NCI-H1048 (cell line): ENCODE measurements at regions not wholly inside any gene's neighbourhood (a gene's known extent, or its start where the extent isn't known, plus 50 kb on each side); places are given as distances from the start of the nearest gene placed in this dataset.

ENCODE experiments used
- DNase-seq: peaks from one replicate; lab custom pipeline; 2025; lab: John Stamatoyannopoulos, UW

DNA sequence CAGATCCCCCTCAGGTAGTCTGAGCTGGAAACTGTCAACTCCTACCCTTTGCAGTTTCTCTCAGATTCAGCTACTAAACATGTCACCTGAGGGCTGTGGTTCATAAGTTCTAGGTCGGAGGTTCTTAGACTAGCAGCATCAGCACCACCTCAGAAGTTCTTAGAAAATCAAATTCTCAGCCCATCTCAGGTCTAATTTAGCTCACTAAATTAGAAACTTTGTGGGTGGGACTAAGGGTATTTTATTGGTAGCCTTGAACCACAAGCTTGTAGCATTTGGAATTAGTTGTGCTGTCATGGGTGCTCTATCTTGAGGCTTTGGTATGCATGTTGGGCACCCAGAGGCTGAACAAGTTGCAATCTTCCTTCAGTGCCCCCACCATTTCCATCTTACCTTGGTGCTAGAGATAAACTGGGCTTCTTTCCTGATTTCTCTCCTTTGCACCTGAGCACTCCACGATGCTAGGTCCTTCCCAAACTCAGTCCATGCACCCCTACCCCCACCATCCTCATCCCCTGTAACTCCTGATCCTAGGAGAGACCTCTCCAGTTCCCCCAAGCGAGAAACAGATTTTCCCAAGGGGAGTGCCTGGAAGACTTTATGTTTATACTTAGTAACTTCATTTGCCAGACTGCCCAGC lies 54.2 kb downstream of the S1PR1 start:
- no peak for DNase-seq

DNA sequence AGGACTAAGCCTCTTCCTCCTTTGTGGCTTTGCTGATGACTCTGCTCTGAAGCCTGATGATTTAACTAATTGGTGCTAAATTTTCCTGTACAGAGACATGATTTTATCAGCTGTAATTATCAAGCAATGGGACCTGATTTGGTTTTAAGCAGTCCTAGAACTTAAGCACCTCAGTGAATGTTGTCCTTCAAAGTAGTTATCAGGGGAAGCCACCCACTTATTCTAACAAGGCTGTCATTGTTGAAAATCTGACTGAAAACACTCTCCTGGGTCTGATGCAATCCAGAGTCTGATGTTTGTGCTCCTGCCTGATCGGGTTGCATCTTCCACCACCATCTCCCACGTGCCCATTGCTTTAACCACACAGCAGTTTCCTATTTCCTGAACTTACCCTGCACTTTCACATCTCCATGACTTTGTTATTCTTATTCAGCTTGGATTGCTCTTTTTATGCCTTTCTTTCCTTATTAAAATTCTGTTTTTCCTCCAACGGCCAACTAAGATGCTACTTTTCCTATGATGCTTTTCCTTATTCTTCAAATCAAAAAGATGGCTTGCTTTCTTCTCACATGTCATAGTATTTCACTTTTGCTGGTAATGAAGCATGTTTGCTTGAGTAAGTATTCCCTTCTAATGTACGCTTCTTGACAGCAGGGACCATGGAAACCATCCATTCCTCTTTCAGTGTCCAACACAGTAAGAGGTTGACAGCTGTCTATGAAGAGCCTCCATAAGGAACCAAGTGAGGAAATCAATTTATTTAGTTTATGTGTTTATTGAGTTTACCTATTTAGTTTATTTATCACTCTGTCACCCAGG lies 55.0 kb downstream of the S1PR1 start:
- DNase-seq = no peak

DNA sequence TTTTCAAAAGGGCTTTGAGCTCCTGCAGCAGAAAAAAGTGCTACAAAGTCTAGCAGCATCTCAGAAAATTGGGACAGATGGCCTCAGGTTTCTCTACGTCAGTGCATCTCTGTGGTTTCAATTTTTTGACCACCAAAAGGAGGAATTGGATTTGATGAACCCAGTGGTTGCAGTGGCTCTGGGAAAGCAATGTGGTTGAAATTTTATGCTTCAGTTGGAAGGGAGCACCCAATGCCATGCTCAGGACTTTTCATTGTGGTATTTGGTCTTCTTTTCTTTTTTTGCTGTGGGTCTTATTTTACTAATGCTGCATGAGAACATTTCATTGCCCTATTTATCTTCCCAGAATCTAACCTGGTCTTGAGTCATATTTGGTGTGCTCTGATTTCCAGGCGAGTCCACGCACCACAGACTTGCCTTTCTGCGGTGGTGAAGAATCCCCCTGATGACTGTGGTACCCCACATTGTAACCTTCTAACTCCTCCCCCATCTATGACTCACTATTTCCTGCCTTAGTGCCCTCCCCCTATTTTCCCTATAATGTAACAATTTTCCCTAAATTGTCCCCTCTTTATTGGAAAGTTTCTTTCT lies 56.7 kb downstream of the S1PR1 start:
- DNase-seq = no peak

GRCh38 chr1:101295209-101295608 lies 58.4 kb downstream of the S1PR1 start:
- no peak for DNase-seq

DNA sequence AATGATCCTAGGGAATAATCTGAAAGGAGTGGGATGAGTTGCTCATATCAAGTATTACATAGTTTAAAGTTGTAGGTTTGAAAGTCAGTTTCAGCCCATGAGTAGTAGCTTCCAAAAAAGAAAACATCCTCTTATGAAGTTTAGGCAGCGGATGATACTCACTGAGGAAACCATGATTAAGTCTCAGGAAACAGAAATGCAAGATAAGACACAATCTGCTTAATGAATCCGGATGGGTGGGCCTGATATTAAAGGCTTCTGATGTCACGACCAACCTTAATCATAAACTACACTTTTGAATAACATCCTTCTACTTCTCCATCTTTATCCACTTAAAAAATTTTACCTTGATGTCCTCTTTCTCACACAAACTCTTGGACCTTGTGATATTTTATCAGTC lies 61.8 kb downstream of the S1PR1 start:
- no peak for DNase-seq

GRCh38 chr1:101299141-101299540 lies 62.3 kb downstream of the S1PR1 start:
- DNase-seq = no peak

- no peak for DNase-seq
Measured at GRCh38 chr1:101299710-101300109, 62.9 kb downstream of the S1PR1 start.

DNA sequence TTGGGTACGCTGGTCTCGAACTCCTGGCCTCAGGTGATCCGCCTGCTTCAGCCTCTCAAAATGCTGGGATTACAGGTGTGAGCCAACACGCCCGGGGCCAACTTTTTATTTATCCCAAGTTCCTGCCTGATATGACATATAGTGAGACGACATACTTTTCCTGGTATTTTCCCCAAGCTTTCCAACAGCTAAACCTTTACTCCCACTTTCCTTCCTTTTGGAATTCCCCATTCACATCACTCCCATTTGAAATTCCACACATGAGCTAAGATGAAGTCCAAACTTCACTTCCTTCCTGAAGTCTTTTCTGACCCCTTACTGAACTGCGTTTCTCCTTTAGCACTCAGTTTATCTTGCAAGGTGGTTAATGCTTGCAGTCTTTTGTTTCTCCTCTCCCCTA lies 64.1 kb downstream of the S1PR1 start:
- DNase-seq = no peak

DNA sequence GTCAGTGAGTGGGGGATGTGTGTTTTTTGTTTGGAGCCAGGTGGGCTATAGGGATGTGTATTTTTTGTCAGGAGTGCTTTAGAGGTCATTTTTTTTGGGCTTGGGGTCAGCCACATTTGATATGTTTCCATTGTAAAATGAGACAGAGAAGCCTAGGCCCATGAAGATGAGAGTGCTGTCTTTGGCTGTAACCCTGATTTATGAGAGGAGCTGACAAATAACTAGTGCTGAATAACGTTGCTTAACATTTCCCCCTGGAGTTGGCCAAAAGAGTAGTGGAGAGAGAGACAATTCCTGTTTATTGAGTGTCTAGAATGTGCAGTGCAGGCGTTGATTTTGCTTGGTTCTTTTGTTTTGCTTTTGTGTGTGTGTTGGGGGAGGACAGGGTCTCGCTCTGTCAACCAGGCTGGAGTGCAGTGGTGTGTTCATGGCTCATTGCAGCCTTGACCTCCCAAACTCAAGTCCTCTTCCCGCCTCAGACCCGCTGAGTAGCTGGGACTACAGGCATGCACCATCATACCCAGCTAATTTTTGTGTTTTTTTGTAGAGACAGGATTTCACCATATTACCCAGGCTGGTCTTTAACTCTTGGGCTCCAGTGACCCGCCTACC lies 64.7 kb downstream of the S1PR1 start:
- no peak for DNase-seq

DNA sequence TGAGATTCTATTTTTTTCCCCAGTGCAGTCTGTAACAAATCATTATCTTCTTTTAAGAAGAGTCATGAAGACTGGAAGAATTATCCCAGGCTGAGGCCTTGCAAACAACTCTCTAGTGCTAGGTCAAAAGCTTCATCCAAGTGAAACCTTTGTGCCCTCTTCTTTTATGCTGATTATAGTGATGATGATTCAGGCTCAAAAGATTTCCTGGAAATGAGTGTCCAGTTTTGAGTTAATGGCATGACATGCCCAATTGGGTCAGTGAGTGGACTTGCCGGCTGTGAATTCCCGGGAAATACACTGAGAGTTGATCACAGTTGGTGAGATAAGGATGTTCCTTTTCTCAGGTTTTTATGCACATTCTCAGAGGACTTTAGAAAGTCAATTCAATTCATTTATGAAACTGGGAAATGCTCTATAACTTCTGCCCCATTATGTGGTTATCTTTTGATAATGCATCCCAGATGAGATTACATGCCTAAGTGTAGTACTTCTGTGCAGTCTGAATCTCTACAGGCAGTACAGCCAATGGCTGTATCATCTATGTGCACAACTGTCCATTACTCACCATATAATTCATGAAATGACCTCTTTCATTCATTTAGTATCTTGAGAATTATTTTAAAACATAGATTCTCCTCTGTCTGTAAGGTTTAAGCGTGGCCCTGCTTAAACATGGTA lies 66.2 kb downstream of the S1PR1 start:
- DNase-seq = no peak

DNA sequence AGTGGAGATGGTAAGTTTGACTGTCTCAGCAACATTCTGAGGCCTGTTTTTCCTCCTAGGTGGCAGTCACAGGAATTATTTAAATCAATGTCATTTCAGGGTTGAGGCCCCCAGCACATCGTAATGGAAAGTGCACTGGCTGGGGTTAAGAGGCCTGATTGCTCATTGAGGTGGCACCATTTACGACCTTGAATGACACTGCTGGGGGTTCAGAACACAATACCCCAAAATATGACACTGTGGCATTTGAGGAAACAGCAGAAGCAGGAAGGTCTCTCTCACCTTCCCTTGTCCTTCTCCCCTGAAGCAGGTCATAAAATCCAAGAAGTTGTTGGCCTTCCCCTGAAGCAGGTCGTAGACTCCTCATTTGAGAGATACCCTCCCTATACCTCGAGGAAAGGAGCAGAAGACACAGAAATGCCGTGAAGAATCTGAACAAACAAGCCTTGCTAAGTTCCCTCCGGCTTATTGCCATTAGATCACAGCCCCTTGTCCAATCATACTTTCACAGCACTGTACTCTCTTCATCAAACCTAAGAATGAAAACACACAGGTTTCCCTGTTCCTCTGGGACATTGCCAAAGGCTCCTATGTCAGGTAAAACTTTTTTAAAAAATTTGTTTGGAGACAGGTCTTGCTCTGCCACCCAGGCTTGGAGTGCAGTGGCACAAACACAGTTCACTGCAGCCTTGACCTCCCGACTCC lies 71.3 kb downstream of the S1PR1 start:
- no peak for DNase-seq

DNA sequence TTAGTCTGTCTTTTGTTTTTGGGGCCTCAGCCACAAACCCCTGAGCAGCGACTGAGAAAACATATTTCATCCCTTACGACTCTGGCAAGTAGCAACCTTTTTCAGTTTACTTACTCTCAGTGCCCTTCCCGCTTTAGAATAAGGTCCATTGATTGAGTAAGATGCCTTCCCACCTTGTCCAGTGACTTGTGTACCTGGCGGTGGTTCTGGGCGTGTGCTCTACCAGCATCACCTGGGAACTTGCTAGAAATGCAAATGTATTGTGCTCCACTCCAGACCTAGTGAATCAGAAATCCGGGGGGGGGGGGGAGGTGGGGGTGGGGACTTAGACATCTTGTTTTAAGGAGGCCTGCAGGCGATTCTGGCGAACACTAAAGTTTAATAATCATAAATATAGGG lies 72.1 kb downstream of the S1PR1 start:
- DNase-seq = no peak

DNA sequence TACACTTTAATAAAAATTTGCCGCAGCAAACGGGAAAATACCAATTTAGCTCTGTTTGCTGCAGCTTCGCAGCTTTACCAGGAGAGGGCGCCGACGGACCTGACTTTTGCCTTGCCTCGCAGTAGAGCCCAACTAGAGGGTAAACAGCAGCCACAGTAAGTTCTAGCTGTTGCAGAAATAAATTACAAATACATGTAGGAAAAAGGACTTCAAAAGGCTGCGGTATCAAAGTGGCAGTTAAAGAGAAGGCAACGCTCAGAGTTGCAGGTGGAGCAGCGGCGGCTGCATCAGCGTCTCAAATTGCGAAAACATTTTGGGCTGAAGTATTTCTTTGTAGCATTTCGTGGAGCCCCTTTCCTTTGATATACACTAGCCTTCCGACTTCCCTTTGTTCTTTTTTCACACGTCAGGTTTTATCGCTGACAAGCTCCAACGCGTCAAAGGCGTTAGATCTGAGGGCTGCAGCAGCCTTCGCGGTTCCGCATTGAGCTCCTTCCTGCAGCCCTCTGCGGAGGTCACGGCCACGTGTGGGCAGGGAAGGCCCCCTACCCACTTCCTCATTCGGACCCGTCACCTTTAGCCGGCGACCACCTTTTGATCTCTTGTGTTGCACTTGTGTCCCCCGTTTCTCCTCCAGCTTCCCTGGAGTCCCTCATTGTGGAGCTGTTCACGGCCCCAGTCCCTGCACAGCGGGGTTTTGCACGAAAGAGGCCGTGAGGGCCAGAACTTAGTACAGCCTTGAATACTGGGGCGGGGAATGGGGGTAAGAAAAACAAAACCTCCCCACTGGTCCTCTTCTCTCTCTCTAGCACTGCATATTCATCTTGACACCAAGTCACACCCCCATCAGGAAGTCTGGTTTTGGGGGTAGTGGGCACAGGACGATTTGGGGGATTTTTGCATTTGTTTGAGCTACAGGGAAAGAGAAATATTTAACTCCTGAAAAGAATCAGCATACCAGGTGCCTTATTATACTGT lies 72.8 kb downstream of the S1PR1 start:
- no peak for DNase-seq

- DNase-seq = no peak
Measured at GRCh38 chr1:101310506-101310905, 73.7 kb downstream of the S1PR1 start.

GRCh38 chr1:101311146-101311920 lies 74.5 kb downstream of the S1PR1 start:
- DNase-seq = no peak

DNA sequence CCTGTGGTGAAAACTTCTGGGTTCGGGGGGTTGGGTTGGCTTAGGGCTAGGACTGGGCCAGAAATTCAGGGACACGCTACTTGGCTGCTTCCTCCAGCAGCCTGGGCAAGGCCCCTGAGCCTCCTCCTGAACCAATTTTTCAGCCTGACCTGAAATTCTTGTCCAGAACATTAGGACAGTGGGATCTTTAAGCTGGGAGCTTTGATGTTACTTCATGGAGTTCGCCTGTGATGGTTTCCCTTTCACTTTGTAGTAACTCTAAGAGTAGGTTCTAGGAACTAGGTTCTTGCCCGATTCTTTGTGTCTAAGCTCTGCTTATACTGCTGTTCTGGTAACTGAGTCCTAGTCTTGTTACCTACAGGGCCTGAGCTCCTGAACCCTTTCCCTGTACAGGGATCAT lies 75.3 kb downstream of the S1PR1 start:
- DNase-seq = no peak

- DNase-seq = no peak
Measured at GRCh38 chr1:101313356-101313755, 76.5 kb downstream of the S1PR1 start.

DNA sequence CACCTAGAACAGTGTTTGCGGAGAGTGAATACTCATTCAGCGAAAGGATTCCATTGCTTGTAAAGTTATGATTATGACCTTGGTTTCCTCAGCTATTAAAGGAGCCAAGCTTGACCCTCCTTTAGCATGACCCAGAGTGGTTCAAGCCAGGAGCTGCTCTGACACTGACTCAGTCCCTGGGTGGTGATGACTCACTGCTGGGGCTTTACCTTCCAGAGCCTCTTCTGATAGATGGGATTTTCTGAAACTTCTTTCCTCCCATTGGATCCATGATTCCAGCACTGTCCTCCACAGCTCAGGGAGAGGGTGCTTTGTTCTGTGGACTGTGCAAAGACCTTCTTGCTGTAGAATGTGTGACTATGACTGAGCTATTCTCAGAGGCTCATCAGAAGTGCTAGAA lies 77.4 kb downstream of the S1PR1 start:
- DNase-seq = no peak

- DNase-seq = no peak
Measured at GRCh38 chr1:101316256-101316655, 79.4 kb downstream of the S1PR1 start.

DNA sequence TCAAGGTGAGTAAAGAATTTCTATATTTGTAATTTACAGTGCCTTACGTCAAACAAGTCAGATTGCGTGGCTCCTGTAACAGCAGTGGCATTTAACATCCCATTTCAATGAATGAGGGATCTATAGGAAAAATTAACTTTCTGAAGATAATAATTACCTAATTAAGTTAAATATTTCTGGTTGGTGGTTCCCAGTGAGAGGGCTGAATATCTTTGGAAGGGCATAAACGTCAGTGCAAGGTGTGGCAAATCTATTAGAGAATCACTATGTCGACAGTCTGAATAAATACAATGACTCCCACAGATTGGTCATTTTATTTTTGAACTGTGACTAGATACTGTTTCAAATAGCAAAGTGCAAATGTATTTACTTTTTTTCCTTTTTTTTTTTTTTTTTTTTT lies 80.0 kb downstream of the S1PR1 start:
- no peak for DNase-seq
